ENCODE measurements at regions not wholly inside any gene's neighbourhood (a gene's known extent, or its start where the extent isn't known, plus 50 kb on each side); places are given as distances from the start of the nearest gene placed in this dataset.

GRCh38 chr1:96038636-96039035, 682.9 kb upstream of the PTBP2 start:
- no peak overlapping the region for H3K27ac Mint-ChIP-seq
- no peaks in the 10 kb centered on the region for H3K4me1 Mint-ChIP-seq (ENCODE audit: low read depth)
- DNase-seq: no peak
- H3K9me3 Mint-ChIP-seq: peaks cover 30% of the 10 kb centered on the region
- H3K36me3 Mint-ChIP-seq (ENCODE audit: low read depth): no peaks in the 10 kb centered on the region
- TF ChIP-seq, protein P1, sequence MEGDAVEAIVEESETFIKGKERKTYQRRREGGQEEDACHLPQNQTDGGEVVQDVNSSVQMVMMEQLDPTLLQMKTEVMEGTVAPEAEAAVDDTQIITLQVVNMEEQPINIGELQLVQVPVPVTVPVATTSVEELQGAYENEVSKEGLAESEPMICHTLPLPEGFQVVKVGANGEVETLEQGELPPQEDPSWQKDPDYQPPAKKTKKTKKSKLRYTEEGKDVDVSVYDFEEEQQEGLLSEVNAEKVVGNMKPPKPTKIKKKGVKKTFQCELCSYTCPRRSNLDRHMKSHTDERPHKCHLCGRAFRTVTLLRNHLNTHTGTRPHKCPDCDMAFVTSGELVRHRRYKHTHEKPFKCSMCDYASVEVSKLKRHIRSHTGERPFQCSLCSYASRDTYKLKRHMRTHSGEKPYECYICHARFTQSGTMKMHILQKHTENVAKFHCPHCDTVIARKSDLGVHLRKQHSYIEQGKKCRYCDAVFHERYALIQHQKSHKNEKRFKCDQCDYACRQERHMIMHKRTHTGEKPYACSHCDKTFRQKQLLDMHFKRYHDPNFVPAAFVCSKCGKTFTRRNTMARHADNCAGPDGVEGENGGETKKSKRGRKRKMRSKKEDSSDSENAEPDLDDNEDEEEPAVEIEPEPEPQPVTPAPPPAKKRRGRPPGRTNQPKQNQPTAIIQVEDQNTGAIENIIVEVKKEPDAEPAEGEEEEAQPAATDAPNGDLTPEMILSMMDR (IDR thresholded peaks at IDR 0.05): no peak
- H3K4me3 Mint-ChIP-seq: no peak overlapping the region
- no peaks in the 10 kb centered on the region for H3K27me3 Mint-ChIP-seq (ENCODE audit: insufficient read depth)

GRCh38 chr1:96039910-96040309, 681.7 kb upstream of the PTBP2 start:
- Mint-ChIP-seq H3K36me3 (ENCODE audit: low read depth) (no peaks in the 10 kb centered on the region), H3K4me1 (ENCODE audit: low read depth) (no peaks in the 10 kb centered on the region), H3K4me3 (no peak overlapping the region), H3K27ac (no peak overlapping the region), H3K27me3 (ENCODE audit: insufficient read depth) (no peaks in the 10 kb centered on the region), H3K9me3 (peaks cover 30% of the 10 kb centered on the region)
- no peak for DNase-seq
- TF ChIP-seq, protein P1 (IDR thresholded peaks at IDR 0.05): no peak

- no peaks in the 10 kb centered on the region for H3K36me3 Mint-ChIP-seq (ENCODE audit: low read depth)
- H3K27ac Mint-ChIP-seq: no peak overlapping the region
- H3K4me1 Mint-ChIP-seq (ENCODE audit: low read depth): no peaks in the 10 kb centered on the region
- no peaks in the 10 kb centered on the region for H3K27me3 Mint-ChIP-seq (ENCODE audit: insufficient read depth)
- H3K9me3 Mint-ChIP-seq: peaks cover 40% of the 10 kb centered on the region
- DNase-seq: no peak
- H3K4me3 Mint-ChIP-seq: no peak overlapping the region
- TF ChIP-seq, protein P1 (IDR thresholded peaks at IDR 0.05): no peak
These were observed 680.1 kb upstream of the PTBP2 start for GRCh38 chr1:96041470-96041869.

GRCh38 chr1:96048572-96049212, 672.9 kb upstream of the PTBP2 start:
- TF ChIP-seq, protein P1 (IDR thresholded peaks at IDR 0.05): no peak
- Mint-ChIP-seq H3K27me3 (ENCODE audit: insufficient read depth) (peaks cover 1% of the 10 kb centered on the region; the same call in 1 of the 2 replicates), H3K36me3 (ENCODE audit: low read depth) (no peaks in the 10 kb centered on the region), H3K9me3 (peaks cover 29% of the 10 kb centered on the region), H3K4me3 (no peak overlapping the region), H3K4me1 (ENCODE audit: low read depth) (no peaks in the 10 kb centered on the region), H3K27ac (no peak overlapping the region)
- DNase-seq: no peak

DNA sequence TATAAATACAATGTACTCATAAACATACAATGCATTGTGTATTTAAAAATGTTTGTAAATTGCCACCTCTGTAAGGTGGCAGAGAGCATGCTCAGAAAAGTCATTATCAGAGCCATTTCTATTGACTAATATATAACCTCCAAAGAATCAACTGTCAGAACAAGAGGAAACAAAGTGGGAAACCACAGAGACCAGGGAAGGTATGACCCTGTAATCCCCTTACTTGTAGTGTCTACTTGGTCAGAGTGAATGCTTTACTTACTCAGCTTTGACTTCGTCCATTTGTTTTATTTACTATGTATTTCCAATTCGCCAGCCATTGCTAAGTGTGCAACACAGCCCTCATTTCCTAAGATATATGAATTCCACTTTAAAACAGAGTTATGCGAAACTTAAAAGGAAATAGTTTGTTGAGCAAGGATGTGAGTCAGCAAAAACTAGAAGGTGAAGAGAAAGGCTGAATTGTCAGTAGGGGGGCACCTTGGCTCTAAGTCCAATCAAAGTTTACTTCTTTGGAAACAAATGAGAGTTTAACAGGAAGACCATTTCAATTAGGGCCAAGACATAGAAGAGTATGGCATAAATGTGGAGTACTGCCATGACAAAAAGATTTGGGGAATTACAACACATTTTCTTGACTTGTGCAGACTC, 671.7 kb upstream of the PTBP2 start:
- Mint-ChIP-seq H3K27ac (no peak overlapping the region), H3K9me3 (peaks cover 37% of the 10 kb centered on the region), H3K4me1 (ENCODE audit: low read depth) (no peaks in the 10 kb centered on the region), H3K27me3 (ENCODE audit: insufficient read depth) (peaks cover 1% of the 10 kb centered on the region; the same call in 1 of the 2 replicates), H3K4me3 (no peak overlapping the region), H3K36me3 (ENCODE audit: low read depth) (no peaks in the 10 kb centered on the region)
- TF ChIP-seq, protein P1 (IDR thresholded peaks at IDR 0.05): no peak
- DNase-seq: no peak
